Right lobe of liver (tissue), 6 donors: ENCODE measurements at regions not wholly inside any gene's neighbourhood (a gene's known extent, or its start where the extent isn't known, plus 50 kb on each side); places are given as distances from the start of the nearest gene placed in this dataset.
"Not testable (repeated sequence)": the region's sequence is repeated elsewhere in the genome, so short reads cannot be mapped to it uniquely, and the experiment has no call there.

ENCODE experiments used
- ATAC-seq, 4 donors: fragments of 200-7000 bp; cut with Tn5 transposase; one replicate each; pipeline ENCODE4 v1.9.1; 2020; ENCODE audit warnings: mild to moderate bottlenecking in 4 of 4, moderate library complexity in 4 of 4
- DNase-seq, 3 donors: peaks; one replicate each; pipeline ENCODE4 v3.0.0-alpha.2; 2020
- H3K27ac ChIP-seq, 3 donors: fragments of 200-600 bp; one replicate each; pipeline ENCODE4 v1.8.0; 2022
- H3K27me3 ChIP-seq, 2 donors: fragments of 200-600 bp; one replicate each; pipeline ENCODE4 v1.8.0; 2022
- H3K36me3 ChIP-seq, 4 donors: fragments of 200-600 bp; sonication (generic) in 1 of 4; one replicate each; pipeline versions ENCODE4 v1.5.1 to v1.8.0; 2017 to 2022; ENCODE audit warnings: control low read depth in 1 of 4
- H3K4me1 ChIP-seq, 4 donors: fragments of 200-600 bp; sonication (generic) in 1 of 4; one replicate each; pipeline versions ENCODE4 v1.5.1 to v1.8.0; 2017 to 2022; ENCODE audit warnings: control low read depth in 1 of 4
- H3K4me3 ChIP-seq, 3 donors: fragments of 200-600 bp; one replicate each; pipeline ENCODE4 v1.8.0; 2022
- H3K9me3 ChIP-seq, 4 donors: fragments of 200-600 bp; sonication (generic) in 1 of 4; one replicate each; pipeline versions ENCODE4 v1.5.1 to v1.8.0; 2017 to 2022; ENCODE audit warnings: control low read depth in 1 of 4
- POLR2A ChIP-seq: fragments of 450-650 bp; IDR thresholded peaks from one replicate; pipeline ENCODE4 v1.6.1; 2017; ENCODE audit warnings: antibody characterized with exemption, mild to moderate bottlenecking
- WGBS: methylation state at CpG from one replicate; pipeline ENCODE4 v1.1.6; 2018; ENCODE audit warnings: low coverage, low lambda C conversion rate; ENCODE audit not compliant: insufficient coverage; ENCODE audit errors: missing lambda C conversion rate; 5-methylcytosine and 5-hydroxymethylcytosine counted together
- intact Hi-C, 2 donors: fragments of 100-400 bp; cut with DNase I; formaldehyde crosslinking; loops; one replicate each; pipeline versions ENCODE4 v1.11.2 to v1.14.1; 2022
- TF ChIP-seq, protein P1 (sequence below), 4 donors: fragments of 200-600 bp in 3 of 4; fragments of 450-650 bp in 1 of 4; IDR thresholded peaks; one replicate each; pipeline versions ENCODE4 v1.5.1 to v1.8.0; 2016 to 2022; ENCODE audit warnings: antibody characterized with exemption in 4 of 4, mild to moderate bottlenecking in 2 of 4
- donor health status: DM: no; HTN: yes; CAD: no.
- donor health status: DM: no; HTN: no; CAD: no.
- donor health status: DM: no; HTN: no; CAD: no.
- donor health status: DM: no; HTN: yes; CAD: no.
- donor health status: DM: no; HTN: yes; CAD: no.

DNA sequence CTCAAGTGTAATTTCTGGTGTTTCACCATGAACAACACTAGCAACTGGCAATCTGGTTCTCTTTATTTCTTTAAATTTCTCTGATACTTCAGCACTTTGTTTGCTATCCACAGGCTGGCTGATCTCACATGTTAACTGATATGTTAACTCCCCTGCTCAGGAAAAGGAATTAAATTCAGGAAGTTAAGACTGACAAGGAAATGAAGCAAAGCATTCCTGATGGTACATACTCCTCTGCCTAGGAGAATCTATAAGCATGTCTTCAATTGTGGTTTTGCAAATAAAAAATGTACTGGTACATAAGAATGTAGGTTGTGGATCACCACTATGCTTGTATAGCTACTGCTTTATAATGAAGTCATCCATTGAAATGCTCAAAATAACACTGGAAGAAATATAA lies 1119.2 kb upstream of the INTU start:
- Histone ChIP-seq H3K36me3 (no peaks in the 10 kb centered on the region), H3K9me3 (no peaks in the 10 kb centered on the region), H3K4me1 (no peaks in the 10 kb centered on the region), H3K4me3 (no peak overlapping the region), H3K27ac (no peak overlapping the region), H3K27me3 (no peaks in the 10 kb centered on the region)
- ATAC-seq (no peak), DNase-seq (no peak)
- intact Hi-C loops, result no loop called here
- no peak for TF ChIP-seq POLR2A
- TF ChIP-seq, protein P1, sequence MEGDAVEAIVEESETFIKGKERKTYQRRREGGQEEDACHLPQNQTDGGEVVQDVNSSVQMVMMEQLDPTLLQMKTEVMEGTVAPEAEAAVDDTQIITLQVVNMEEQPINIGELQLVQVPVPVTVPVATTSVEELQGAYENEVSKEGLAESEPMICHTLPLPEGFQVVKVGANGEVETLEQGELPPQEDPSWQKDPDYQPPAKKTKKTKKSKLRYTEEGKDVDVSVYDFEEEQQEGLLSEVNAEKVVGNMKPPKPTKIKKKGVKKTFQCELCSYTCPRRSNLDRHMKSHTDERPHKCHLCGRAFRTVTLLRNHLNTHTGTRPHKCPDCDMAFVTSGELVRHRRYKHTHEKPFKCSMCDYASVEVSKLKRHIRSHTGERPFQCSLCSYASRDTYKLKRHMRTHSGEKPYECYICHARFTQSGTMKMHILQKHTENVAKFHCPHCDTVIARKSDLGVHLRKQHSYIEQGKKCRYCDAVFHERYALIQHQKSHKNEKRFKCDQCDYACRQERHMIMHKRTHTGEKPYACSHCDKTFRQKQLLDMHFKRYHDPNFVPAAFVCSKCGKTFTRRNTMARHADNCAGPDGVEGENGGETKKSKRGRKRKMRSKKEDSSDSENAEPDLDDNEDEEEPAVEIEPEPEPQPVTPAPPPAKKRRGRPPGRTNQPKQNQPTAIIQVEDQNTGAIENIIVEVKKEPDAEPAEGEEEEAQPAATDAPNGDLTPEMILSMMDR (IDR thresholded peaks at IDR 0.05), result no peak

DNA sequence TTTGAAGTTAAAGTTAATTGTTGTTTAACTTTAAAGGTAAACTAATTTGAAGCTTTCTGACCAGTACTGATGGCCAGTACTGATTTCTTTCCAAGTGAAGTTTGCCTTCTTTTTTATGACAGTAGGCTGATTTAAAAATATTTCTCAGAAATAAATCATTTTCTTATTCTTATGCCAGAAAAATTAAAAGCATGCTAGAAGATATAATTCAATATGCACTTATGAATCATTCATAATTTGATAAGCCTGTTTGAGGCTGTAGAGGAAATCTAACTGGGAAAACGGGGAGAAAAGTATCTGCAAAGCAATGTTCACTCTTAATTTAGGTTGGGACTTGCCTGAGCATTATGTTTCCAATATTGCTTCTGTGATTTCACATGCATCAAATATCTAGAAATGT lies 1112.0 kb upstream of the INTU start:
- Histone ChIP-seq H3K27me3 (no peaks in the 10 kb centered on the region), H3K4me3 (no peak overlapping the region), H3K4me1 (no peaks in the 10 kb centered on the region), H3K27ac (no peak overlapping the region), H3K36me3 (no peaks in the 10 kb centered on the region), H3K9me3 (no peaks in the 10 kb centered on the region)
- WGBS, result 17% methylated on average over 1 of the region's 1 CpG
- intact Hi-C loops, result no loop called here
- DNase-seq (no peak), ATAC-seq (no peak)
- no peak for TF ChIP-seq POLR2A
- TF ChIP-seq, protein P1 (IDR thresholded peaks at IDR 0.05), result no peak

DNA sequence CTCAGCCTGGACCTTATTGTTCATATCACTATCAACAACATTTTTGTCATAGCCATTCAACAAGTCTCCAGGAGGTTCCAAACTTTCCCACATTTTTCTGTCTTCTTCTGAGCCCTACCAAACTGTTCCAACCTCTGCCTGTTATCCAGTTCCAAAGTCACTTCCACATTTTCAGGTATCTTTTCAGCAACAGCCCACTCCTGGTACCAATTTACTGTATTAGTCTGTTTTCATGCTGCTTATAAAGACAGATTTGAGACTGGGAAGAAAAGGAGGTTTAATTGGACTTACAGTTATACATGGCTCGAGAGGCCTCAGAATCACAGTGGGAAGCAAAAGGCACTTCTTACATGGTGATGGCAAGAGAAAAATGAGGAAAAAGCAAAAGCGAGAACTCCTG lies 1107.4 kb upstream of the INTU start:
- intact Hi-C loops, DNase-seq, H3K4me3 ChIP-seq, H3K9me3 ChIP-seq, H3K27me3 ChIP-seq, ATAC-seq, H3K27ac ChIP-seq, H3K4me1 ChIP-seq, H3K36me3 ChIP-seq: not testable (repeated sequence)
- 54% methylated on average over 2 of the region's 2 CpGs for WGBS

DNA sequence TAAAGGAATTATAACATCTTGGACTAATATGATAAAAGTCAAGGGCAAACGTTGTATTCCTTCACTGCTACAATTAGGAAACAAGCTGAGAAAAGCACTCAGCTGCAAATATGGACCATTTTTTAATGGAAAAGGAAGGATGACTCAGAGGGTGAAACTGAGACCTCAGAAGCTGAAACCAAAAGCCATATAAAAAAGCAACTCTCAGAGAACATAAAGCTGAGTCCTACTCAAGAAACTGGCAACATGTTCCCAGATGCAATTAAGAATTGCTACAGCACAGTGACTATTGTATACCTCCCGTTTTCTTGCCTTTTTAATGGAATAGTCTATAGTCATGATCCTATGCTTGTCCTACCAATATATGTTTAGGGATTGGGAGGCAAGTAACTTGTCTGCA lies 1106.4 kb upstream of the INTU start:
- 25% methylated on average over 2 of the region's 2 CpGs for WGBS
- Histone ChIP-seq H3K36me3 (no peaks in the 10 kb centered on the region), H3K27ac (no peak overlapping the region), H3K9me3 (no peaks in the 10 kb centered on the region), H3K4me3 (no peak overlapping the region), H3K27me3 (no peaks in the 10 kb centered on the region), H3K4me1 (no peaks in the 10 kb centered on the region)
- no peak for ATAC-seq
- TF ChIP-seq, protein P1 (IDR thresholded peaks at IDR 0.05), result no peak
- TF ChIP-seq POLR2A, result no peak
- no peak for DNase-seq
- intact Hi-C loops, result no loop called here

DNA sequence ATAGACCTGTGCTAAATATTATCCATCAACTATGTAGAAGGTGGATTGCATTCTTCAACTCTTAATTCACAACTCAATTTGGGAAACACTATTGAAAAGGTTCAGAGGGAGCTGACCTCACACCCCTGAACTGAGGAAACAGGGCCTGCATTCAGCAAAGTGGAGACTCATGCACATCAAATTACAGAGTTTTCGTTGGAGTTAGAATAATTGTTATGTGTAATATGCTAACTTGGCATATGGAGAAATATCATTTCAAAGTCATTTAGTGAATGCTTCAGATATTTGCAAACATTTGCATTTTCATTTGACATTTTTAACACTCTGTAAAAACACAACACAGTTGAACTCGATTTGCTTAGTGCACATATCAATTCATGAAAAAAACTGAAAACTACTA lies 1102.8 kb upstream of the INTU start:
- DNase-seq (no peak), ATAC-seq (no peak)
- TF ChIP-seq, protein P1 (IDR thresholded peaks at IDR 0.05), result no peak
- no peak for TF ChIP-seq POLR2A
- Histone ChIP-seq H3K27me3 (no peaks in the 10 kb centered on the region), H3K27ac (no peak overlapping the region), H3K9me3 (no peaks in the 10 kb centered on the region), H3K4me3 (no peak overlapping the region), H3K36me3 (no peaks in the 10 kb centered on the region), H3K4me1 (no peaks in the 10 kb centered on the region)
- intact Hi-C loops, result no loop called here
- WGBS, result 50% methylated on average over 2 of the region's 2 CpGs
